T follicular helper cell (primary cell): ENCODE measurements at regions not wholly inside any gene's neighbourhood (a gene's known extent, or its start where the extent isn't known, plus 50 kb on each side); places are given as distances from the start of the nearest gene placed in this dataset.
"Not testable (repeated sequence)": the region's sequence is repeated elsewhere in the genome, so short reads cannot be mapped to it uniquely, and the experiment has no call there.

Experiments used
- DNase-seq: peaks from one replicate; pipeline ENCODE4 v3.0.0-alpha.2; 2020; ENCODE audit warnings: low read depth

DNA sequence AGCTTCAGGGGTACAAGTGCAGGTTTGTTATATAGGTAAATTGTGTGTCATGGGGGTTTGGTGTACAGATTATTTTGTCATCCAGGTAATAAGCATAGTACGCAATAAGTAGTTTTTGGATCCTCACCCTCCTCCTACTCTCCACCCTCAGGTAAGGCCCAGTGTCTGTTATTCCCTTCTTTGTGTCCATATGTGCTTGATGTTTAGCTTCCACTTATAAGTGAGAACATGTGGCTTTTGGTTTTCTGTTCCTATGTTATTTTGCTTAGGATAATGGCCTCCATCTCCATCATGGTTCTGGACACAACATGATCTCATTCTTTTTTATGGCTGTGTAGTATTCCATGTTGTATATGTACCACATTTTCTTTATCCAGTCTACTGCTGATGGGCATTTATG is 298.4 kb downstream of the LIG4 start:
- DNase-seq, result not testable (repeated sequence)

DNA sequence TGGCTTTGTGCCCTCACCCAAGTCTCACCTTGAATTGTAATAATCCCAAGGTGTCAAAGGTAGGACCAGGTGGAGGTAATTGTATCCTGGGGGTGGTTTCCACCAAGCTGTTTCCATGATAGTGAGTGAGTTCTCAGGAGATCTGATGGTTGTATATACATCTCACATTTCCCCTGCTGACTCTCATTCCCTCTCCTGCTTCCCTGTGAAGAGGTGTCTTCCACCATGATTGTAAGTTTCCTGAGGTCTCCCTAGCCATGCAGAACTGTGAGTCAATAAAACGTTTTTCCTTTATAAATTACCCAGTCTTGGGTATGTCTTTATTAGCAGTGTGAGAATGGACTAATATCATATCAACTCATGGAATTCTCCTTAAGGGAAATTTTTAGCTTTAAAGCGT is 302.6 kb downstream of the LIG4 start:
- no peak for DNase-seq

DNA sequence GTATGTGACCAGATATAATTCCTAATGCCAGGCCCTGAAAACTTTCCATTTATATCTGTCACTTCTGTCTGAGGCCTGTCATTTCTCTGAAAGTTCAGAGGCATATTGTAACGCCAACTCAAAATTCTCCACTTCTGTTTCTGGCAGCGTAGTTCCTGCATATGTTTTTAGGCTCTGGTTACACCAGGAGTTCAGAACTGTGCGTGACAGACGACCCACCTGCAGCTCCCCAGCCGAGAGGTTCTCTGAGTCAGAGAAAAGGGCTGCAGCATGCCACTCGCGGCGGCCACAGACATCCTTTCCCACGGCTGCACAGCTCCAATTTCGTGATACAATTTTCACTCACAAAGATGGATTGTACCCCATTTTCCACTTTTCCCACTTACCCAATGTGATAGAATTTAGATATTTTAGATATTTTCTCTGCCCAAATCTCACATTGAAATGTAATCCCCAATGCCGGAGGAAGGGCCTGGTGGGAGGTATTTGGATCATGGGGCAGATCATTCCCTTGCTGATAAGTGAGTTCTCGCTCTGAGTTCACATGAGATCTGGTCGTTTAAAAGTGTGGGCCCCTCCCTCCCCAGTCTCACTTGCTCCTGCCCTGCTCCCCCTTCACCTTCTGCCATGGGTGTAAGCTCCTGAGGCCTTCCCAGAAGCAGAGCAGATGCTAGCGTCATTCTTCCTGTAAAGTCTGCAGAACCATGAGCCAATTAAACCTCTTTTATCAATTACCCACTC is 308.1 kb downstream of the LIG4 start:
- DNase-seq, result no peak

DNA sequence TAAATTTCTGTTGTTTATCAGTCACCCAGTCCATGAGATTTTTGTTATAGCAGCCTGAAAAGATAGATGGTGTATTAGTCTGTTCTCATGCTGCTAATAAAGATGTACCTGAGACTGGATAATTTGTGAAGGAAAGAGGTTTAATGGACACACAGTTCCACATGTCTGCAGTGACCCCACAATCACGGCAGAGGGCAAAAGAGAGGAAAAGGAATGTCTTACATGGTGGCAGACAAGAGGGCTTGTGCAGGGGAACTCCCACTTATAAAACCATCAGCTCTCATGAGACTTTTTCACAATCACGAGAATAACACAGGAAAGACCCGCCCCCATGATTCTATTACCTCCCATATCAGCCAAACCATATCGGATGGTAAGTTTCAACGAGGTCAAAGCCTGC is 309.2 kb downstream of the LIG4 start:
- no peak for DNase-seq

DNA sequence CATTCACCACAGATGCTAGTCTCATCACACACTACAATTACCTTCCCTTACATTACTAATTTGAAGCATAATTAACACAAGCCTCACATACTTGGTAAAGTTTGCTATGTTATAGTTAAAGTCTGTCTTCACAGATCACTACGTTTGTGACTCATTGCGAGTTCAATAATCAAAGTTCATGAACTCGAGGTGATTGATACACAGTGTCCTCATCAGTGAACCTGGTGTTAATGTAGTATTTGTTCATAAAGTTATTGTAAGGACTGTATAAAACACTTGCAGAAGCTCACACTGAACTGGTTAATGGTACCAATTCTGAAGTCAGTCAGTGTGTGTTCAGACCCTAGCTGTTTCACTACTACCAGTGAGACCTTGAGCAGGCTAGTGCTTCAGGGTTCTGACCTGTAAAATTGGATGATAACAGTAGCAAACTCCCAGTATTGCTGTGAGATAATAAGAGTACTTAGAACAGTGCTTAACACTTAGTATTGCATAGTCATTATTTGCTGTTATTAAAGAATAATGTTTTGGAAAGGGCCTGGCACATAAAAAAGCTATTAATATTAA is 313.3 kb downstream of the LIG4 start:
- no peak for DNase-seq

DNA sequence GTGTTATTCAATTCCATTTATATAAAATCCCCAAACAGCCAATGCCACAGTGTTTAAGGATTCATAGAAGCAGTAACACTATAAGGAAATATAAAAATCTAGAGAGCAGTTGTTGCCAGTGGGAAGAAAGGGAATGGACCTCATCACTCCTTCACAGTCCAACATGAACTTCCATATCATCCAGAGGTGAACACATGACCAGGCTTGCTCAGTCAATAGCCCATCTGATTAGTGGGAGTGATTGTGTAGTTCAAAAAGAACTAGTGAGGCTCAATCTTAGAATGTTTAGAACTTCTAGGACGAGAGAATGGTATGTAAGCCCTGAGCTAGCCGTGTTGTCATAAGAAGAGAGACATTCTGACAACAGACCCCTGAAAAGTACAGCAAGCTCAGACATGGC is 314.1 kb downstream of the LIG4 start:
- no peak for DNase-seq

DNA sequence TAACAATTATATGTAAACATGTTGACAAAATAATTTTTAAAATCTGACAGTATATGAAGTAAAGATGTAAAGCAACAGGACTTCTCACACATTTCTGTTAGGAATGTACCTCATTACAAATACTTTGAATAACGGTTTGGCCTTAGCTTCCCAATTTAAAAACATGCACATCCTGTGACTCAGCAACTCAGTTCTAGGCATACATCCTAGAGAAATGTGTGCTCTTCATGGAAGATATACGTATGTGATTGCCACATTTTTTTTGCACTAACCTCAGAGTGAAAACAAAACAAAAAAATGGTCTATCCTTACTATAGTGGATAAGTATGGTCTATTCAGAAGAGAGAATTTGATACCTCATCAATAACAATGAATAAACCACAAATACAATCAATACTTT is 314.6 kb downstream of the LIG4 start:
- no peak for DNase-seq

DNA sequence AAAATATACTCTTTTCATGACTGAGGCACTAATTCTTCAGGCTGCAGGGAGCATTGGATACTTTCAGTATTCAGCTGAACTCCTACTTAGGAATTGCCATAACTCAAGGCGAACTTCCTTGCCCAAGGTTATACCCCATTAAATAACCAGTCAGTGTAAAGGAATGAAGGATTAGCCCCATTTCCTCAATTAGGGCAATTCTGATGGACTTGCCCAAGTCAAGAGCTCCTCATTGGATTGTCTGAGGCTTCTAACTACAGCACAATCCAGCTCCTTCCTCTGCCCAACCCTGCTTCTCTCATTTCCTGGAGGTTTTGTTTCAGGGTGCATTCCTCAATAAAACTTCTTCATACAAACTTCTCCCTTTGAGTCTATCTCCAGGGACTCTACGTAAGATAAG is 329.2 kb downstream of the LIG4 start:
- DNase-seq, result no peak

DNA sequence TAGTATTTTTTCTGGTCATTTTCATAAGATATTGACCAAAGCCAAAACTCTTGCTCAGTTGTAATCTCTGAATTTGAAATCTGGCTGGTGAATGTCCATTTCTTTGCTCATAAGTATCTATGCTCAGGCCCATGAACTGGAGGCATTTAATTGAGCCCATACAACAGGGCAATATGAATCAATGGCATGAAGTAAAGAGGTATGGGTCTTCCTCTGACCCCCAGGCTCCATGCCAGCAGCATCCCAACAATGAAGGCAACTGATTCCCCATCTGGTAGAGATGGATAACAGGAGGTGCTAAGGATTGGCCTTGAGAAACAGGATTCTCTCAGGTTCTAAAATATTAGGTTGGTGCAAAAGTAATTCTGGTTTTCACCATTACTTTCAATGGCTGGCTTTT is 330.8 kb downstream of the LIG4 start:
- no peak for DNase-seq

DNA sequence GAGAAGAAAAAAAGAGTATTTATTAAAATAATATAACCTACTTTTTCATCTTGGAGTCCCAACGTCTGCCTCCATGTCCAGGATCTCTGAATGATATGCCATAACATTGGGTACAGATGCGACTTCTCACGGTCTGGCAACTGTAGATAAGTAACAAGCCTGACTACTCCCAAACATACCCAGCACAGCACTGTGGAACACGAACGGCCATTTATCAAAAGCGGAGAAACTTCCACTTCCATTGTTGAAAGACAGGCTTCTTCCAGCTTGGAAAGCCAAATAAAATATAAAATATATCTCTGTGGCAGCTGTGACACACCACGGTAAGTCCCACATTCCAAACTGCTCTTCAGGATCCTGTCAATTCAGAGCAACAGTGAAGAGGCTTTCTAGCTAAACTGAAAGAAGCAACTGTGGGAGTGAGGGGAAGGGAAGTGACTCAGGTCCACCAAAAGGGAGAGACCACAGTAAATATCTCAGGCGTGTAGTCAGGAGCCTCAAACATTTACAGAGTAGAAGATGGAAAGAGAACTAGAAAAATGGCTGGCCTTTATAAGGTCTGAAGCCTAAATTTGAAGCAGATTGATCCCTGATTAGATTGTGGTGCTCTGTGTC is 331.7 kb downstream of the LIG4 start:
- no peak for DNase-seq

DNA sequence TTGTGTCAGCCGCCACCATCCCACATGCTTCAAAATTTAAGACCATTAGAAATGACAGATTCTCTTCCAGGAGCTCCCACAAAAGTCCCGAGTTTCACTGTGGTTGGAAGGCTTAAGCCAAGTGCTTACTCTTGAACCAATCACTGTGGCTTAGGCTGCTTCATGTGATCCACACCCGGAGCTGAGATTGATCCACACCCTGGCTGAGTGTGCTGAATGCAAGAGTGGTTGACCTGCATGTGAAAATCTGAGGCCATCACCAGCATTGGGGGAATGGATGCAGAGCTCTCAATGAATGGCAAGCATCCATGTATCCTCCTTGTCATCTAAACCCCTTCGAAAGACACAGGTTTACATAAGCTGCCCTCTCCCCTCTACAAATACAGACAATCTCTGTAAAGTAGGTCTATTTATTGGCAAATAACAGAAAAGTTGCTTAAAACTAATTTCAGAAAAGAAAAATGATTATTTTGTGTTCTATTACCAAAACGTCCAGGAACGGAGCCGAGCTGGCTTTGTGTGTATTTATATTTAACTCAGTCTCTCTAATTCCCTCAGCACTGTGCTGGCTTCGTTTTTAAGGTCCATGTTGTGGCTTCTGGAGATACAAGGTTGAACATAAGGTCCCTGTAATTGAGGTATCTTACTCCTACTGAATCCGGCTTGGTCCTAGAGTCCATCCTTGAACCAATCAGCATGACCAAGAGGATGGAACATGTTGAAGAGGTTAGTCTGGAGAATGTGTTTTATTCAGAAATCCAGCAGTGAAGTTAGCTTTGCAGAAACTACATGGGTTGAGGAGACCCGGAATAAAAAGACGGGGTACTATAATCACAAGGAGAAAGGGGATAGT is 332.4 kb downstream of the LIG4 start:
- DNase-seq, result no peak

DNA sequence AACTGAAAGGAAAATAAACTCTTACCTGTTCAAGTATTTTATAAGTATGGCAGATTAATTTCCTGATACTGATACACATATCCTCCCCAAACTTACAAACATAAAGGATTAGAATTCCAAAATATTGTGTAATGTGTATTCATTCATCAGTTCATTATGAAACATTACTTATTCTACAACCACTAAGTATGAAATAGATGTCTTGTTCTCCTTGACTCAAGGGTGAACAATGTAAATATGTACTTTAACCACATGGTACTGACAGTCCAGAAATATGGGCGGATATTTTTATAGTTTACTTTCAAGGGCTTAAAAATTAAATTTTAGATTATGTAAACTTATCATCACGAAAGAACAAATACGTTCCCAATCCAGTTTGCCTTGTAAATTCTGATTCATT is 334.0 kb downstream of the LIG4 start:
- no peak for DNase-seq

DNA sequence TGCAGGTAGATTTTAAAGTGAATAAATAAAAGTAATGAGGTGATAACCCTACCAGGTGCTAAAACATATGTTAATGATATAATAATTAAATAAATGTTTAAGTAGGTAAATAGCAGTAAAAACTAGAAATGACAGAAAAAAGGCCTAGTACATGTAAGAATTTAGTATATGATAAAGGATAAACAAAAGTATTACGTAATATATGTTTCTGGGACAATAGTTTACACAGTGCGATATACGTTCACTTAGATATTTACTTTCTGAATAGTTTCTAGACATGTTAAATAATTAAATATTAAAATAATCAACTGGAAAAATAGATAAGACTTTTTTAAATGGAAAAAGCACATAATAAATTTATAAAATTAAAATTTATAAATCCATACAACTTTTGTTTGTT is 340.9 kb downstream of the LIG4 start:
- no peak for DNase-seq

DNA sequence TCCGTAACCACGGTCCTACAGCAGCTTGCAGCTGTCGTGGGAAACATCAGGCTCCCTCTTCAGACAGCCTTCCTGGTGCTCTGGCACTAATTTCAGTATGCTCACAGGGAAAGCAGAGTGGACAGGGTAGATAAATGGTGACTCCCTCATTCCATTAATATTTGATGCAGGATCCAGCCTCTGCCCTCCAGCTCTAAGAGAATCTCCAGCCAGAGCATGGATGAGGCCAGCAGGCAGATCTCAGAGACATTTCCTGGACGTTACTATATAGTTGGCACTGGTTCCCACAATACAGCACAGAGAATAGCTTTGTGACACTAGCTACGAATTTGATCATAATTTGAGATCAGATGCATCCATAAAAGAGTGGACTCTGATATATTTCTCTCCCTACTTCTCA is 341.4 kb downstream of the LIG4 start:
- no peak for DNase-seq

DNA sequence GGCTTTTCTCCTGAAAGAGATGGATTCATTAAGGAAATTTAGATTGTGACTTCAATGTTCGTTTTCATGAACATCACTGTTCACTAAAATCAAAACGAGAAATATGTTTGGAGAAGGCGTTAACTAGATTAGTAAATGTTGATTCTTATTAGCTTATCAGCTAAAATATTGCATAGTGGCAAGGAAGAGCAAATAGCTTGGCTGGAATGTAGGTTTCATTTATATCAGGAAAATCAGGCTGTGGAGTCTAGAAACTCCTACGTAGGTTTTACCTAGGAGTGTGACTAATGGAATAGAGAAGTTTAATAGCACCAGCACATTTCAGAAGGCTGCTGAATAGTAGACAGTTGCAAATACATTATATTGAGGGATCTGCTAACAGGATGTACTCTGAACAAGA is 344.9 kb downstream of the LIG4 start:
- DNase-seq, result no peak

DNA sequence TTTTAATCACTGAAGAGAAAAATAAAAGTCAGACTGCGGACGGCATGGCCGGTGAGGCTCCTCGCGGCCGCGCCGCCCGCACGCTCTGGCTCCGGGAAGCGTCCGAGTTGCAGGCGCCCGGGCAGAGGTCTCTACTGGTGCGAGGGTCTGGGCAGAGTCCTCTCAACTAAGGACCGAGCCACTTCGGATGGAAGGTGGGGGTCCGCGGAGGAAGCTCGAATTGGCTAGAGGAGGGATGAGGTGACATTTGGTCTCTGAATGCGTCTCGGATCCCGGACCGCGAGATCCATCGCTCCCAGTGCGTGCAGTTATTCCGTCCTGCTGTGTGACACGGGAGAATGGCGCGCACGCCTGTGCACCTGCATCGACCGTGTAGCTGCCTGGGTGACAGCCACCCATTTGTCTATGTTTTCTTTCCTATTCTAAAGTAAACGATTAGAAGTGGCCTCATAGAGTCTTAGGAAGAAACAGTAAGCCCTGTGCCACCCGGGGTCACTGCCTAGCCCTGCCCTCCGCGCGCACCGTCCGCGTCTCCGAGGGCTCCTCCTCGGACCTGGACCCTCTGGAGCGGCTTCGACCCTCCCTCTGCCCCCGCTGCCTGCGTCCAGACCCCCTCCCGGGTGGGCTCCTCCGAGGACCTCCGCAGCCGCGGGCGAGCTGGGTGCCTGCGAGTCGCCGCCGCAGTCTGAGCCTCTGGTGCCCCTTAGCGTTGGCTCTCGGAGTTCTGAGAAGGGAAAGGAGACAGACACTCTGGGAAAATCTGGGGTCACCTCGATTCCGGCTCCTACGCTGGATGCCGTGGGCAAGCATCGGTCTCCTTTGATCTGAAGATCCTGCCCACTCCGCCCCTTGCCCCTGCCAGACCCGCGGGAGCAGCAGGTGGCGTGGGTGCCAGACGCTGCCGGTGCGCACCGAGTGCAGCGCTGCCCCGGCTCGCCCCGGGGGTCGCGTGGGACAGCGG is 347.4 kb downstream of the LIG4 start:
- no peak for DNase-seq

DNA sequence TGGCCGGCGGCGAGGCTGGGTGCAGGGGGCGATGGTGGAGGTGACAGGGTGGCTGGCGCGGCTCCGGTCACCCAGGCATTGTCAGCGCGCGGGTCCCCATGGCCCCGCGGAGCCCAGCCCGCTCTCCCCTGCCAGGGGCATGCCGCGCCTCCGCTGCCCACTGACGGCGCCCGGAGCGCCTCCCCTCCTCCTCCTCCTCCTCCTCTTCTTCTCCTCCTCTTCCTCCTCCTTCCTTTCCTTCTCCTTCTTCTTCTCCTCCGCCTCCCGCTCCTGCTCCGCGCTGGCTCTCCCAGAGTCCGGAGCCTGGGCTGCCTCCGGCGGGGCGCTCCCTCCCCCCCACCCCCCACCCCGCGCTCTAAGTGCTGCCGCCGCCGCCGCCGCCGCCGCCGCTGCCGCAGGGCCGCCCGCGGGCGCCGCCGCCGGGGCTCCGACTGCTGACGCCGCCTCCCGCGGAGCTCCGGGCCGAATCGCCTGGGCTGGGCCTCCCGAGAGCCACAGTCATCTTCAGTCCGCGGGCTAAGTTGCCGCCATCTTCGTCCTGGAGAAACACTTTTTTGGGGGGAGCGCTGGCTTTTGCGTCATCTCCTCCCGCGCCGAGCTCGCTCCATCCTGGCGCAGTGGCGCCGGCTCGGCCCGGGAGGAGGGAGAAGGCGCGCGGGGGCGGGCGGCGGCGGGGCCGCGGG is 348.3 kb downstream of the LIG4 start:
- DNase-seq, result no peak

DNA sequence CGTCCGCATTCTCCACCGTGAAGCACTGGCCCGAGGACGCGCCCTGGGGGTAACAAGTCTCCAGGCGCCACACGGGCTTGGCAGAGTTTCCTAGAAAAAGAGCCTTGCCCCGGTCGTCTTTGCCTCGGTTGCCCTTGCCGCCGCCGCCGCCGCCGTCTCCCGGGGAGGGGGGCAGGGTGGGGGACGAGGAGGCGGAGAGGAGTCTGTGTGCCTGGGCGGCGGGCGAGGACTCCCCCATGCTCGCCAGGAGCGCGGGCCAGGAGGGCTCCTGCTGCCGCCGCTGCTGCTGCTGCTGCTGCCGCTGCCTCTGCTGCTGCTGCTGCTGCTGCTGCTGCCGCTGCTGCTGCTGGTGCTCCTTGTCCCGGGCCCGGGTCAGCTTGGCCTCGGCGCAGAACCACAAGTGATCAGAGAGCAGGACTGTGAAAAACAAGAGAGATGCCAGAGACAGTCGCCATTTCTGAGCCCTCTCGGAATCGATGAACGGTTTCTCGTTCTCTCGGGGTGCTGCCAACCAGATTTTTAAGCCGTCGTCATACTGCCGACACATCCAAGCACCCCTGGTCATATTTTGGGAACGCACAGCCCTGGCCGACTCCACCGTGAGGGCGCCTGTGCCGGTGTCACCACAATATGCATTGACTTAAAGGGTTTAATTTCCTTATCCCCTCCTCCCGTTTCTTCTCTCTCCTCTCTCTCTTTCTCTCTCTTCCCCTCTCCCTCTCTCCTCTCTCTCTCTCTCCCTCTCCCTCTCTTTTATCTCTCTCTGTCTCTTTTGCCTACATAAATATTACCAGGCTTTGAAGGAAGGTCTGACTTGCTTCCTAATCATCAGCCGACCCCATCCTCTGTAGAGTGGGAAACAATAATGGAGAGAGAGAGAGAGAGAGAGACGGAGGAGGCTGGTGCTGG is 349.1 kb downstream of the LIG4 start:
- no peak for DNase-seq

DNA sequence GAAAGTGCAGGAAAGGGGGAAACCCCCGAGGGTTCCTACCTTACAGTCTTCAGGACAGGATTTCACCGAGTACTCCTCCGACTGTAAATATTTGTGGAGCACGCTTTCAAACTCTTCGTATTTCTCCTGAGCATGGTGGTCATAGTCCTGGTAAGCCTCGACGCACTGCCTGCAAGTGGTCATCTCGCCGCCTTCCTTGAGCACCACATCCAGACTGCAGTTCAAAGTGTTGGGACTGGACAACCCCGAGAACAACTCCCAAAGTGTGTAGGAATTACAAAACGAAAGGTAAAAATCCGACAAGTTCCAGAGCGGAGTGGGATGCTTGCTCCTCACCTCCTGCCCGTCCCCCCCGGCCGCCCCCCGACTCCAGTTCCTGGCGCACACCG is 349.7 kb downstream of the LIG4 start:
- no peak for DNase-seq

DNA sequence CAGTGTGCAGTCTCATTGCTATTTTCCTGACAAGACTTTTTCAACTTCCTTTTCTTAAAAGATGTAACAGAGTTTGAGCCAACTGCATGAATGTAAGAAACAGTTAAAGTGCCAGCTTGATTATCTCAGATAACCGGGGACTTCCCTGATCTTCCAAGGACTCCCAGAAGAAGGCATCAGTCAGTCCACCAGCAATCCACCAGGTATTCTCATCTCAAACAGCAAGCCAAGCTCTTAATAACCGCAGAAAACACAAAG is 350.1 kb downstream of the LIG4 start:
- no peak for DNase-seq
